ENCODE measurements at regions not wholly inside any gene's neighbourhood (a gene's known extent, or its start where the extent isn't known, plus 50 kb on each side); places are given as distances from the start of the nearest gene placed in this dataset.

GRCh38 chr12:74818412-74818811 lies 280.8 kb downstream of the ATXN7L3B start:
- DNase-seq = no peak

- DNase-seq = no peak
These were observed 282.7 kb downstream of the ATXN7L3B start for GRCh38 chr12:74820324-74820723.

DNA sequence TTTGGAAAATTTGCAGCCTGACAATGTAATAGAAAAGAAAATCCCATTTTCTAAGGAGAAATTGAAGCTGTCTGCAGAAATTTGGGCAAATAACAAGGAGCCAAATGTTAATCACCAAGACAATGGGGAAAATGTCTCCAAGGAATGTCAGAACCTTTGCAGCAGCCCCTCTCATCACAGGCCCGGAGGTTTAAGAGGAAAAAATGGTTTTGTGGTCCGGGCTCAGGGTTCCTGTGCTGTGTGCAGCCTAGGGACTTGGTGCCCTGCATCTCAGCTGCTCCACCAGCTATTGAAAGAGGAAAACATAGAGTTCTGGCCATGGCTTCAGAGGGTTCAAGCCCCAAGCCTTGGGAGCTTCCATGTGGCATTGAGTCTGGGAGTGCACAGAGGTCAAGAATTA lies 298.9 kb downstream of the ATXN7L3B start:
- no peak for DNase-seq

GRCh38 chr12:74846116-74846515 lies 308.5 kb downstream of the ATXN7L3B start:
- DNase-seq = no peak

GRCh38 chr12:74847169-74847568 lies 309.5 kb downstream of the ATXN7L3B start:
- no peak for DNase-seq

- no peak for DNase-seq
These were observed 310.4 kb downstream of the ATXN7L3B start for GRCh38 chr12:74848006-74848405.

- no peak for DNase-seq
These were observed 312.2 kb downstream of the ATXN7L3B start for GRCh38 chr12:74849801-74850200.

DNA sequence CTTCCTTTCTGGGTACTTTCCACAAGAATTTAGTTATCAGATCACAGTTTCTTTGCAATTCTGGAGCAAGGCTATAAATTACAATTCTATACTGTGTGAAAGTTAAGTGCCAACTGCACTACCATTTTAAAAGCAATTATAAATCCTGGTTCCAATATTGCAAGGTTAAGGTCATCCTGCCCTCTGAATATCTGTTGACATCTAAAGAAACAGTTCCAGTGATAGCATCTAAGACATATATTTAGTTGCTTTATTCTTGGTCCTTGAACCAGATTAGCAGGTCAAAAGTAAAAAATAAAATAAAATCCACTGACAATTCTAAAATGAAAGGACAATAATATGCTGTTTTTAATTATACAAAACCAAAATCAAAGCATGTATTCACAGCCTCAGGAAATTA lies 334.2 kb downstream of the ATXN7L3B start:
- no peak for DNase-seq

DNA sequence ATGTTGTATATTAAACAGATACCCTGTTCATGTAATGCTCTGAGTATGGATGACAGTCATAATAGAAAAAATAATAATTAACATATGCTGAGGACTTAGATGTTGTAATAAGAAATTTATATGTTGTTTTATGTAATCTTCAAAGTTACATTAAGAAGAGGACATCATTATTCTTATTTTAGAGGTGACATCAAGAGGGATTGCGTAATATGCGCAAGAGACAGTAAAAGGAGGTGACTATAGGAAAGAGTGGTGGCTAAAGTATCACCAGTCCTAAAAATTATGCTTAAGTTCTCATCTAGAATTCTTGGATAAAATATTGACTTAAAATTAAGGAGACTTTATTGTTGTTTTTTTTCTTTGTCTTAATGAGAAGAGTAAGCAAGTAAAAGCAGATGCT lies 323.9 kb downstream of the KCNC2 start:
- no peak for DNase-seq

DNA sequence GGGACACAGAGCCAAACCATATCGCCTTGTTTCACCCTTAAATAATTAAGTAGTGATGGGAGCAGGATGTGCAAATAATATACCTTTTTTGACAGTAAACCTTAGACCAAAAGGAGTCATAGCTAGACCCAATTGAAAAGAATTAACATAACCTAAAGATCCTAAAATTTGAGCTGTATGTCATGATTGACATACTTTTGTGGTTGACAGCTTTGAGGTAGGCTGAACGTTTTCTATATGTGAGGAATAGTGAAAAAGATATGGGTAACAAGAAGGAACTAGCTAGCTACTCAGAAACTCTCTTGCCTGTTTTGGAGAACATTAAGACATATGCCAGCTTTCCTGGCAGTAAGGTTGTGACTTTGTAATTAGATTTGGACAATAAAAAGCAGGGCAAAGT lies 320.6 kb downstream of the KCNC2 start:
- DNase-seq = no peak

DNA sequence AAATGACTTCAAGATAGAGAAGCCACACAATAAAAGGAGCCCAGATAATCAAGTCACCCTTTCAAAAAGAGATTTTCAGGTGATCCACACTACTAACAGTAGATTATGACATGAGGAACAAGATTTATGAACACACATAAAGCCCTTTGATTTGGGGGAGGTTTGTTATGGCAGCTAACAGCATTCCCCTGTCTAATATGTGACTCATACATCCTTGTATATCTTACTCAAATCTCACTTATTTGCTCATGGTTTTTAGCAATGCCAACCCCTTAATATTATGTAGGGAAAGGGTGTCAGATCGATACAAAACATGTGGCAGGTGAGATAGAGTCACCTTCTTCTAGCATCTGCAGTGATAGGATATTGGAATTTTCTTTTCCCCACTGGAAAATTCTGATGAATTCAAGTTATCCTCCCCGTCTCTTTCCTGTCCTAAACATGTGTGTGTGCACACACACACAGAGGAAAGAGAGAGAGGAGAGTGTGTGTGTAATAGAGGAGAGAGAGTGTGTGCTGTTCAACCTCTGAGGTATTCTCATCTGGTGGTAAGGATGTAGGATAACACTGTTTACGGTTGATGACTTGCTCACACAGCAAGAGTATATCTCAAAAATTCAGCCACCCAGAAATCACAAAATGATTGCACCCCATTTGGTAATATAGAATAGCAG lies 319.9 kb downstream of the KCNC2 start:
- no peak for DNase-seq

GRCh38 chr12:74890237-74890599 lies 319.4 kb downstream of the KCNC2 start:
- DNase-seq = no peak

DNA sequence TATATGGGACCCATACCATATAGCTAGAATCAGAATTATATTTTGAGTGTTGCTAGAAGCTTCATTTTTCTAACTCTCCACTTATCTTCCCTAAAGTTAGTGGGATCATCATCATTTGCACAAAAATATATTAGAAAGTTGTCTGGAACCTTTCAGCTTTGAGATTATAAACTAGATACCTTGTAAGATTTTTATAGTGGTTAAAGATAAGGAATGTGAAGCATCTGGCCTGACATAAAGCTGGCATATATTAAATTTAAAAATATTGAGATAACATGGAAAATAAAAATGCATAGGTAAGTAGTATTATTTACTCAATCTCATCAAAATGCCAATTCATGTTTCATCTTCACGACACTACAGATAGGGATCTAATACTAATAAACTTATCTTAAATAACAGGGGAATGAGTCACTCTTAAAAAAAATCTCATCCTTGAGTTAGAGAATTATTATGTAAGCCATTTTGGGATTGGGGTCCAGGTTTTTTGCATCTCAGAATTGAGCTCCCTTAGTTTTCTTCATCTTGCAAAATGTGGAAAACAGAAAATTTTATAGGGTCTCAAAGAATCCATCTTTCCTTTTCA lies 318.5 kb downstream of the KCNC2 start:
- no peak for DNase-seq

DNA sequence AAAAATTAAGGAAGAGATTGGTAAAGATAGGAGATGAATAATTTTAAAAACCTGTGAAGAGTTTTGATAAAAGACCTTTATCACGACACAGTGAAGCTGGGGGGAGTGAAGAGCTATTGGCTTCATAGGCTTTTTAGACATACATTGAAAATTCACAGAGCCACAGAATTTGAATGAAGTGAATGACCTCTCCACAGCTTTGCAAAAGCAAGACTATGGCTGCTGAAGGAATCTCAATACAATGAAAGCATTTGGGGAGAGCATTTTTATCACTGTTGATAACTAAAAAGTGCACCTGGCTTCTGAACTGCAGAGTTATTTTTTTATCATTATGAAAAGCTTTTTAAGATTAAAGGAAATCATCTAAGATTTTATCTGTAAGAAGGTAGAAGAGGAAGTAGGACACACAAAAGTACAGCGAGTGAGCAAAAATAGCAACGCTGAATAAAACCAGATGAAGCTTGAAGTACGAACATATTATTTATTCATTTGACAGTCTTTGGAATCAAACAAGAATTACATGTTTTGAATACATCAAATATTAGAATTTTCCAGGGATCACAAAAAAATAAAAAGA lies 317.5 kb downstream of the KCNC2 start:
- DNase-seq = no peak

DNA sequence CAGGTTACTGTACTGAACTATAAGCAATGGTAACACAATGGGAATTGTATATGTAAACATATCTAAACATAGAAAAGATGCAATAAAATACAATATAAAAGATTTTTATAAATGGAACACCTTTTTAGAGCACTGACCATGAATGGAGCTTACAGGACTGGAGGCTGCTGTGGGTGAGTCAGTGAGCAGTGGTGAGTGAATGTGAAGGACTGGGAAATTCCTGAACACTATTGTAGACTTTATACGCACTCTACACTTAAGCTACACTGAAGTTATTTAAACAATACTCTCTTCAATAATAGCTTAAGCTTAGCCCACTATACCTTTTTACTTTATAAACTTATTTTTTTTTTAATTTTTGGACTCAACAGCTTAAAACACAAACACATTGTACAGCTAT lies 313.5 kb downstream of the KCNC2 start:
- no peak for DNase-seq

GRCh38 chr12:74897425-74898211 lies 312.0 kb downstream of the KCNC2 start:
- DNase-seq = no peak

DNA sequence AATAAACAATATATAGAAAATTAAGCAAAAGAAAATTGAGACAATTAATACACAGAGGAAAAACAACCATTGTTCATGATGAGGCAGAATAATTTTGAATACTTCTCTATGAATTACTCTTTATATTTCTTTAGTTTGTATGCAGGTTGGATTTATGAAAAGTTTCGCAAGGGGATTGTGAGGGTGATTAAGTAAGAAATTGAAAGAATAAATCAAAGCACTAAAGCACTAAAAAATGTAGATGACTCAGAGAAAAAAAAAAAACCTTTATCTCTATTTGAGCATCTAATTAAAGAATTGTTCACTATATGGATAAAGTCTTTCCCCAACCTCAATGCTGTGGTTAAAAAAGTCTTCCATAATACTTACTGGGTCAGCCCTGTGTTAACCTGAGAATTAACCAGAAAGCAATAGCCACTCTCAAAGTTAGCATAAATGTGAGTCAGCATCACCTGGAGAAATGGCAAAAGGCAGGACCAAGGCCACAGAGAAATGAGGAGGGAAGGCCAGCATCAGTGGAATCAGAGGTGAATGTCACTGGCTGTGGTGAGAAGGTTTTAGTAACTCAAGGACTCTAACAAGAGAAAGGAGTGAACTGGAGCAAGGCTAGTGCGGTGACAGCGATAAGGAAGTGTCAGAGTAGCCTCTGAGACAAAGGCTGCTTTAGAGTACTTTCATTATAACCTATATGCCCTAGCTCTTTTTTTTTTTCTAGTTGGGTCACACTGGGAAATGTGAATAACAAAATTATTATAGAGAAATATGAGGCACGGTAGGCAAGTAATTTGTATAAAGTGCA lies 310.4 kb downstream of the KCNC2 start:
- no peak for DNase-seq

DNA sequence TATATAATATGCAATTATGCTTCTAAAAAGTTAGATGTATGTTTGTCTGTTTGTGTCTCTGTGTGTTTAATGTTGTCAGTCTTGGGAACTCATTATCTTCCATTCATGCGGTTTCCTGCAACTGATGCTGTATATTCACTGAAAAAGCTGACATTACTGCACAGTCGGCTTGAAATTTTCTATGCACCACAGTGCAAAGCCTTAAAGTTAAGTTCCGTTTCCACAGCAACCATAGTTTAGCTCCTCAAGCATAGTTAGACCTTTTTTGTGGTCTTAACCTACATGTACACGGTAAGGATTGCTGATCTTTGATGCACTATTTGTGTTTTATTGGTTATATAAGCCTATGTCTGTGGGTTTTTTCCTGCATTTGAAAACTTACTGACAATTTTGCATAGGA lies 309.4 kb downstream of the KCNC2 start:
- no peak for DNase-seq

DNA sequence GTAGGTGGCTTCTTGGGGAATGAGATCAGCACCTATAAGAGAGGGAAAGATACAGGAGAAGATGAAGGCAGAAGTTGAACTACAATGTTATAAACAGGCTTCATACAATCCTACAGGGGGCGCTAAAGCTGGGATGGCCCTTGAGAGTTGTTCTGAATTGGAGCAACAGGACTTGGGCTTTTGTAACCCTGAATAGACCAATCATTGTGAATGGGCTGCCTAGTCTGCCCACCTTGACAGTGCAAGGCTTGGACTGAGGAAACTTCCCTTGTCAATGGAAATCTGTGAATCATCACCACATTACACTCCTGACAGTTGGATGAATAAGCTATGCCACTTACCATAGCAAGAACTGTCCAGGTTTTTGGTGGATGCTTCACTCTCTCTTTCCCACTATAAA lies 306.1 kb downstream of the KCNC2 start:
- DNase-seq = no peak

DNA sequence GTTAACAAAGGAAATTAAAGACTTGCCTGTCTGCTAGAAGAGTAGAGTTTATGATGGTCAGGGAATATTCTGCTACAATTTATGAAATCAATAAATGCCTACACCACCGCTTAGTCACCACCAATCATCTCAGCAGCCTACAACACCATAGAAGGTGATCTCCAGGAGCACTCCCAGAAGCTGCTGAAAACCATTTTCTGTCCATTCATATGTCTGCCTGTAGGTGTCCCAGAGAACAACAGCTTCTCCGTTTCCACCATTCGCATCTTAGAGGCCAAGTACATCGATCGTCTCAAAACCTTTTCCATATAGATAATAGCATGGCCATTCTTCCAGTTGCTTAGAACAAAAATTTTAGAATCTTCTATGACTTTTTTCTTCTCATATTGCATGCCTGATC lies 303.4 kb downstream of the KCNC2 start:
- DNase-seq = no peak

DNA sequence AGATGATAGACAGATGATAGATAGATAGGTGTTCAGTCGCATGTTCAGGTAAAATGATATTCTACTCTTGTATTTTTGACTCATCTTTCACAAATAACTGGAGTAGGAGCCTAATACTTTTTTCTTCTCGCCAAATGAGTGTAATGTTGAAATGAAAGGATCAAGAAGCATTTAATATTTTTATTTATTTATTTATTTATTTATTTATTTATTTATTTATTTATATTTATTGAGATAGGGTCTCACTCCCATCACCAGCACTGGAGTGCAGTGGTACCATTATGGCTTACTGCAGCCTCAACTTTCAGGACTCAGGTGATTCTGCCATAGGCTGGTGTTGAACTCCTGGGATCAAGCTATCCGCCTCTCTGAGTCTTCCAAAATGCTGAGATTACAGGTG lies 298.8 kb downstream of the KCNC2 start:
- DNase-seq = no peak

GRCh38 chr12:74914378-74914777 lies 295.3 kb downstream of the KCNC2 start:
- DNase-seq = no peak

- no peak for DNase-seq
These were observed 293.9 kb downstream of the KCNC2 start for GRCh38 chr12:74915718-74916117.

Data from NCI-H526 treated with DMSO at 0.1 percent for 48 hours (cell line).